A549 (cell line): ENCODE measurements at regions not wholly inside any gene's neighbourhood (a gene's known extent, or its start where the extent isn't known, plus 50 kb on each side); places are given as distances from the start of the nearest gene placed in this dataset.
A peak's percentile ranks its signal among the peaks of the same experiment; 100 is the strongest.

ENCODE experiments used
- ATAC-seq, 2 experiments: fragments of 200-7000 bp in 1 of 2; fragments of >200 bp in 1 of 2; cut with Nextera tagmentation in 1 of 2; cut with Tn5 transposase in 1 of 2; 3 replicates each; pipeline versions ENCODE4 v1.8.0 to v1.9.1; 2018 to 2020; ENCODE audit warnings: mild to moderate bottlenecking in 1 of 2, moderate library complexity in 1 of 2
- CTCF ChIA-PET: fragments of 300-600 bp; sonication (Branson Sonifier 250); formaldehyde crosslinking; extraction: SDS; loops from one replicate; lab custom pipeline; 2021; ENCODE audit warnings: antibody characterized with exemption, inconsistent platforms; lab: Yijun Ruan, JAX
- POLR2A ChIA-PET: fragments of 350-600 bp; formaldehyde crosslinking; extraction: SDS; loops from one replicate; lab custom pipeline; 2021; ENCODE audit warnings: antibody characterized with exemption, inconsistent platforms; lab: Yijun Ruan, JAX
- DNase-seq, 2 experiments: peaks; one replicate each; pipeline versions ENCODE4 v3.0.0 to v3.0.0-alpha.2; 2011 to 2016; ENCODE audit warnings: low read depth in 1 of 2, low spot score in 1 of 2
- FAIRE-seq: peaks from 2 replicates; lab custom pipeline; 2011; peaks lifted over from hg19 to GRCh38; lab: Jason Lieb, UNC
- H3K27ac ChIP-seq, 2 experiments: fragments of >200 bp; sonication (Bioruptor Twin); formaldehyde crosslinking; 3 replicates each; pipeline ENCODE4 v1.5.1; 2016 to 2017
- H3K4me1 ChIP-seq: fragments of >200 bp; sonication (Bioruptor Twin); formaldehyde crosslinking; 3 replicates; pipeline ENCODE4 v1.6.1; 2016
- H3K4me2 ChIP-seq: fragments of >200 bp; sonication (Bioruptor Twin); formaldehyde crosslinking; 3 replicates; pipeline ENCODE4 v1.6.1; 2016
- H3K4me3 ChIP-seq: fragments of >200 bp; sonication (Bioruptor Twin); formaldehyde crosslinking; 3 replicates; pipeline ENCODE4 v1.5.1; 2016
- H3K9me3 ChIP-seq: fragments of >200 bp; sonication (Bioruptor Twin); formaldehyde crosslinking; 3 replicates; pipeline ENCODE4 v1.6.1; 2016
- BCL3 ChIP-seq: fragments of >200 bp; sonication (Bioruptor Twin); formaldehyde crosslinking; IDR thresholded peaks from 3 replicates; pipeline ENCODE4 v1.6.1; 2016
- CBX8 ChIP-seq: fragments of 200-600 bp; sonication (generic); IDR thresholded peaks from 2 replicates; pipeline ENCODE4 v1.6.1; 2016
- E2F6 ChIP-seq: IDR thresholded peaks from 2 replicates; pipeline ENCODE4 v1.6.1; 2012; ENCODE audit warnings: low read depth, borderline replicate concordance
- EHF ChIP-seq: fragments of 250-450 bp; sonication (Bioruptor Pico); IDR thresholded peaks from 2 replicates; pipeline ENCODE4 v1.5.0; 2020; ENCODE audit warnings: mild to moderate bottlenecking
- EP300 ChIP-seq, 2 experiments: fragments of >200 bp; sonication (Bioruptor Twin); formaldehyde crosslinking; IDR thresholded peaks; 2 replicates in 1 of 2; 3 replicates in 1 of 2; pipeline ENCODE4 v1.6.1; 2016 to 2017
- FOSB ChIP-seq: fragments of 250-450 bp; sonication (Bioruptor Pico); IDR thresholded peaks from 2 replicates; pipeline ENCODE4 v1.5.0; 2020; ENCODE audit warnings: mild to moderate bottlenecking, moderate library complexity
- FOSL2 ChIP-seq, 2 experiments: fragments of 450-650 bp in 1 of 2; fragments of >200 bp in 1 of 2; sonication (Bioruptor Twin) in 1 of 2; formaldehyde crosslinking; IDR thresholded peaks; 2 replicates each; pipeline versions ENCODE4 v1.5.0 to v1.6.1; 2016 to 2020; ENCODE audit warnings: mild to moderate bottlenecking in 1 of 2, moderate library complexity in 1 of 2
- HES2 ChIP-seq: fragments of >200 bp; sonication (Bioruptor Twin); formaldehyde crosslinking; IDR thresholded peaks from 2 replicates; pipeline ENCODE4 v1.6.1; 2016
- HMGXB4 ChIP-seq: fragments of 250-450 bp; sonication (Bioruptor Pico); IDR thresholded peaks from 2 replicates; pipeline ENCODE4 v1.5.0; 2021; ENCODE audit warnings: mild to moderate bottlenecking, moderate library complexity, borderline replicate concordance
- HOXB13 ChIP-seq: fragments of 250-450 bp; sonication (Bioruptor Pico); IDR thresholded peaks from 2 replicates; pipeline ENCODE4 v1.5.0; 2020; ENCODE audit warnings: low read depth, mild to moderate bottlenecking, moderate library complexity
- HOXB5 ChIP-seq: fragments of 250-450 bp; sonication (Bioruptor Pico); IDR thresholded peaks from 2 replicates; pipeline ENCODE4 v1.5.0; 2020; ENCODE audit warnings: mild to moderate bottlenecking, moderate library complexity
- JUNB ChIP-seq: fragments of >200 bp; sonication (Bioruptor Twin); formaldehyde crosslinking; IDR thresholded peaks from 2 replicates; pipeline ENCODE4 v1.6.1; 2016
- KDM1A ChIP-seq: fragments of 200-600 bp; sonication (generic); IDR thresholded peaks from 2 replicates; pipeline ENCODE4 v1.6.1; 2016; ENCODE audit warnings: low read depth, mild to moderate bottlenecking
- MAX ChIP-seq: IDR thresholded peaks from 2 replicates; pipeline ENCODE4 v1.6.1; 2012
- MYC ChIP-seq: IDR thresholded peaks from 2 replicates; pipeline ENCODE4 v1.6.1; 2012; ENCODE audit warnings: mild to moderate bottlenecking, inconsistent platforms, low read length, improper control_type of control experiment, borderline replicate concordance
- NPAS2 ChIP-seq: fragments of 250-450 bp; sonication (Bioruptor Pico); IDR thresholded peaks from 2 replicates; pipeline ENCODE4 v1.8.0; 2022; ENCODE audit warnings: mild to moderate bottlenecking, moderate library complexity, borderline replicate concordance
- NR3C1 ChIP-seq: fragments of >200 bp; sonication (Bioruptor Twin); formaldehyde crosslinking; IDR thresholded peaks from 3 replicates; pipeline ENCODE4 v1.6.1; 2017
- POLR2AphosphoS2 ChIP-seq: conservative IDR thresholded peaks from 2 replicates; pipeline ENCODE4 v1.6.1; 2012; ENCODE audit warnings: low read length, improper control_type of control experiment, inconsistent platforms
- RARB ChIP-seq: fragments of 250-450 bp; sonication (Bioruptor Pico); IDR thresholded peaks from 2 replicates; pipeline ENCODE4 v1.8.0; 2021; ENCODE audit warnings: mild to moderate bottlenecking, moderate library complexity
- RFX5 ChIP-seq: fragments of 450-650 bp; IDR thresholded peaks from 2 replicates; pipeline ENCODE4 v1.7.1; 2014; ENCODE audit warnings: antibody characterized with exemption, mild to moderate bottlenecking, moderate library complexity
- USF2 ChIP-seq: fragments of 450-650 bp; IDR thresholded peaks from 2 replicates; pipeline ENCODE4 v1.6.1; 2014; ENCODE audit warnings: antibody characterized with exemption
- WGBS: methylation state at CpG from one replicate; pipeline ENCODE4 v1.1.6; 2017; ENCODE audit errors: missing lambda C conversion rate; 5-methylcytosine and 5-hydroxymethylcytosine counted together

GRCh38 chr2:71951718-71952404, 195.8 kb downstream of the CYP26B1 start:
- POLR2A ChIA-PET = no interaction called here
- Histone ChIP-seq H3K4me3 (no peak overlapping the region), H3K27ac (no peak overlapping the region; a peak in 1 of 6 replicates), H3K4me1 (0 out of 3 replicates have a peak, but pooled peaks cover 8% of the 10 kb centered on the region), H3K4me2 (no peak overlapping the region), H3K9me3 (peaks cover 8% of the 10 kb centered on the region; the same call in 2 of the 3 replicates)
- no peak for ATAC-seq
- TF ChIP-seq POLR2AphosphoS2 (no peak), KDM1A (no peak), NPAS2 (CRISPR knock-in tag) (no peak), HMGXB4 (CRISPR knock-in tag) (no peak), NR3C1 (no peak), EP300 (IDR thresholded peaks at IDR 0.05) (no peak), RARB (no peak), E2F6 (no peak), EHF (no peak), HOXB5 (CRISPR knock-in tag) (no peak), MAX (no peak), FOSL2 (IDR thresholded peaks at IDR 0.05) (no peak), FOSL2 (CRISPR knock-in tag; IDR thresholded peaks at IDR 0.05) (no peak), HOXB13 (CRISPR knock-in tag) (no peak), FOSB (CRISPR knock-in tag) (no peak), USF2 (no peak), CBX8 (no peak), HES2 (no peak), RFX5 (no peak), JUNB (no peak), BCL3 (no peak)
- WGBS = 84% methylated on average over 3 of the region's 3 CpGs
- no peak for DNase-seq
- CTCF ChIA-PET = interaction anchor here (1.0 to 4.9 kb wide), 6 partner anchors 9 to 198 kb away, joined by 3 to 18 read pairs (median 4); no protein-coding TSS in a partner anchor
- no peak for FAIRE-seq

- H3K4me3 ChIP-seq = no peak overlapping the region
- no peak overlapping the region for H3K4me2 ChIP-seq
- CTCF ChIA-PET = interaction anchor here (1.0 to 4.9 kb wide), 7 partner anchors 10 to 405 kb away, joined by 3 to 18 read pairs (median 4); no protein-coding TSS in a partner anchor
- WGBS = 68% methylated on average over 2 of the region's 2 CpGs
- H3K27ac ChIP-seq = peak overlapping the region in 1 of 2 experiments; percentile 33; a peak in 1 of 6 replicates
- POLR2A ChIA-PET = no interaction called here
- H3K9me3 ChIP-seq = peaks cover 2% of the 10 kb centered on the region; the same call in 1 of the 3 replicates
- 0 out of 3 replicates have a peak, but pooled peaks cover 8% of the 10 kb centered on the region for H3K4me1 ChIP-seq
- FAIRE-seq (no peak), ATAC-seq (peak in 1 of 2 experiments; percentile 30; a peak in 2 of 6 replicates), DNase-seq (no peak)
- TF ChIP-seq HOXB5 (CRISPR knock-in tag) (no peak), MYC (no peak), JUNB (no peak)
Observed at GRCh38 chr2:71951083-71951468, 196.6 kb downstream of the CYP26B1 start.
